ENCODE measurements at regions not wholly inside any gene's neighbourhood (a gene's known extent, or its start where the extent isn't known, plus 50 kb on each side); places are given as distances from the start of the nearest gene placed in this dataset.

- BruUV-seq (replicated peaks): no TSS peak
- 34% methylated on average over 3 of the region's 3 CpGs for WGBS (ENCODE audit: low lambda C conversion rate)
- Histone ChIP-seq H4K20me1 (ENCODE audit: insufficient read depth, low read length) (no peaks in the 10 kb centered on the region), H2AFZ (ENCODE audit: low read length) (no peak overlapping the region), H3K36me3 (replicated peaks in 1 of 2; ENCODE audit: control insufficient read depth in 1 of 2, insufficient read depth in 2 of 2, low read length in 2 of 2) (no peaks in the 10 kb centered on the region), H3K27ac (ENCODE audit: extremely low read length, insufficient read depth, low read length) (no peak overlapping the region), H3K9ac (ENCODE audit: insufficient read depth, low read depth, low read length) (no peak overlapping the region), H3K79me2 (ENCODE audit: insufficient read depth, low read length) (no peaks in the 10 kb centered on the region), H3K4me1 (ENCODE audit: insufficient read depth, low read length) (peaks cover 5% of the 10 kb centered on the region), H3K4me3 (replicated peaks in 1 of 3; ENCODE audit: insufficient read depth in 1 of 3, low read depth in 2 of 3, low read length in 3 of 3) (no peak overlapping the region), H3K9me3 (ENCODE audit: low read length) (no peaks in the 10 kb centered on the region), H3K27me3 (ENCODE audit: control insufficient read depth in 1 of 2, insufficient read depth in 2 of 2, low read length in 2 of 2) (no peaks in the 10 kb centered on the region), H3K4me2 (ENCODE audit: low read depth, low read length) (no peak overlapping the region)
- no peak for TF ChIP-seq PITX1 (CRISPR knock-in tag; IDR thresholded peaks at IDR 0.05)
- TF ChIP-seq ZNF616 (CRISPR knock-in tag; IDR thresholded peaks at IDR 0.05; ENCODE audit: low read depth): no peak
- TF ChIP-seq ZNF704 (CRISPR knock-in tag; IDR thresholded peaks at IDR 0.05; ENCODE audit: borderline replicate concordance): no peak
- TF ChIP-seq NR3C1 (CRISPR knock-in tag; IDR thresholded peaks at IDR 0.05): no peak
- TF ChIP-seq ZNF576 (CRISPR knock-in tag; IDR thresholded peaks at IDR 0.05): no peak
- TF ChIP-seq AGO2 (optimal IDR thresholded peaks at IDR 0.05; ENCODE audit: low read depth, low read length): no peak
- TF ChIP-seq SMYD3 (CRISPR knock-in tag; IDR thresholded peaks at IDR 0.05): no peak
- no peak for TF ChIP-seq ZNF282 (IDR thresholded peaks at IDR 0.05; ENCODE audit: partially characterized antibody)
- TF ChIP-seq ZNF317 (CRISPR knock-in tag; IDR thresholded peaks at IDR 0.05): no peak
- in situ Hi-C loops (cut with HindIII; ENCODE audit: extremely low pct_ligation_motif_present, low pct_unique_long_range_greater_than_20kb): loop anchor here (25.0 kb wide), 1 partner anchor 111 kb away; no protein-coding TSS in a partner anchor
- intact Hi-C loops (cut with micrococcal nuclease; ENCODE audit: unreplicated experiment): no loop called here
- DNase-seq (ENCODE audit: low spot score) (no peak), ATAC-seq (no peak), FAIRE-seq (no peak)
- ChIA-PET CTCF (ENCODE audit: low intra/inter-chr PET ratio, low total read pairs) (no interaction called here), POLR2A (no interaction called here)
These were observed 150.2 kb upstream of the ZNF184 start for GRCh38 chr6:27623103-27623502.

Measured in HepG2 (cell line).